Keratinocyte (primary cell): ENCODE measurements at regions not wholly inside any gene's neighbourhood (a gene's known extent, or its start where the extent isn't known, plus 50 kb on each side); places are given as distances from the start of the nearest gene placed in this dataset.

Source experiments
- DNase-seq: peaks from one replicate; pipeline ENCODE4 v3.0.0-alpha.2; 2011; ENCODE audit warnings: low read depth, missing footprints, low spot score
- FAIRE-seq: peaks from 2 replicates; lab custom pipeline; 2011; peaks lifted over from hg19 to GRCh38; lab: Jason Lieb, UNC
- H2AFZ ChIP-seq: 2 replicates; pipeline ENCODE4 v1.6.0; 2012; ENCODE audit warnings: low read length, control low read depth, inconsistent platforms; ENCODE audit not compliant: control insufficient read depth
- H3K27ac ChIP-seq: 2 replicates; pipeline ENCODE4 v1.5.1; 2011; ENCODE audit warnings: low read length; ENCODE audit not compliant: control insufficient read depth, insufficient read depth
- H3K27me3 ChIP-seq: 3 replicates; pipeline ENCODE4 v1.6.0; 2011; ENCODE audit warnings: low read length; ENCODE audit not compliant: control insufficient read depth, insufficient read depth; ENCODE audit errors: extremely low read depth
- H3K36me3 ChIP-seq, 2 experiments: 2 replicates in 1 of 2; 3 replicates in 1 of 2; pipeline ENCODE4 v1.5.1; 2011; ENCODE audit warnings: low read length in 2 of 2, mild to moderate bottlenecking in 1 of 2; ENCODE audit not compliant: control insufficient read depth in 2 of 2, insufficient read depth in 2 of 2; ENCODE audit errors: extremely low read depth in 1 of 2
- H3K4me1 ChIP-seq: 3 replicates; pipeline ENCODE4 v1.5.1; 2011; ENCODE audit warnings: low read length; ENCODE audit not compliant: control insufficient read depth, insufficient read depth; ENCODE audit errors: extremely low read depth
- H3K4me2 ChIP-seq: 3 replicates; pipeline ENCODE4 v1.6.0; 2011; ENCODE audit warnings: low read depth, low read length; ENCODE audit not compliant: control insufficient read depth, insufficient read depth; ENCODE audit errors: extremely low read depth
- H3K4me3 ChIP-seq, 3 experiments: fragments of 200-600 bp in 1 of 3; sonication (generic) in 1 of 3; 2 replicates in 2 of 3; 3 replicates in 1 of 3; pipeline ENCODE4 v1.5.1; 2011 to 2016; ENCODE audit warnings: low read length in 3 of 3, mild to moderate bottlenecking in 3 of 3, control low read depth in 2 of 3, inconsistent platforms in 1 of 3, low read depth in 1 of 3, mixed read lengths in 1 of 3, mixed run types in 1 of 3, moderate library complexity in 1 of 3; ENCODE audit not compliant: control insufficient read depth in 2 of 3, insufficient read depth in 2 of 3; ENCODE audit errors: extremely low read depth in 1 of 3
- H3K79me2 ChIP-seq: 2 replicates; pipeline ENCODE4 v1.6.0; 2012; ENCODE audit warnings: low read length; ENCODE audit not compliant: control insufficient read depth, insufficient read depth
- H3K9ac ChIP-seq: 3 replicates; pipeline ENCODE4 v1.6.0; 2011; ENCODE audit warnings: low read length; ENCODE audit not compliant: control insufficient read depth, insufficient read depth; ENCODE audit errors: extremely low read depth
- H3K9me1 ChIP-seq: 3 replicates; pipeline ENCODE4 v1.6.0; 2011; ENCODE audit warnings: low read length; ENCODE audit not compliant: control insufficient read depth, insufficient read depth; ENCODE audit errors: extremely low read depth
- H3K9me3 ChIP-seq: 2 replicates; pipeline ENCODE4 v1.5.1; 2012; ENCODE audit warnings: low read depth, low read length; ENCODE audit not compliant: control insufficient read depth
- H4K20me1 ChIP-seq: 3 replicates; pipeline ENCODE4 v1.6.0; 2011; ENCODE audit warnings: low read length; ENCODE audit not compliant: control insufficient read depth, insufficient read depth; ENCODE audit errors: extremely low read depth
- EZH2 ChIP-seq: IDR thresholded peaks from one replicate; pipeline ENCODE4 v1.6.1; 2012; ENCODE audit warnings: inconsistent platforms, mild to moderate bottlenecking, low read length, moderate library complexity
- dilution Hi-C: fragments of 300-500 bp; cut with MboI; formaldehyde crosslinking; loops from one replicate; pipeline ENCODE4 v1.7.0; 2020; ENCODE audit warnings: low sequenced_read_pairs; ENCODE audit not compliant: extremely low pct_ligation_motif_present
- TF ChIP-seq, protein P1 (sequence below), 3 experiments: IDR thresholded peaks in 1 of 3; conservative IDR thresholded peaks in 1 of 3; optimal IDR thresholded peaks in 1 of 3; 2 replicates in 2 of 3; 3 replicates in 1 of 3; pipeline versions ENCODE3 to v1.5.1; 2011; ENCODE audit warnings: low read length in 3 of 3, mild to moderate bottlenecking in 3 of 3, moderate library complexity in 2 of 3, control low read depth in 1 of 3, inconsistent platforms in 1 of 3; ENCODE audit not compliant: insufficient read depth in 2 of 3; ENCODE audit errors: extremely low read depth in 1 of 3

DNA sequence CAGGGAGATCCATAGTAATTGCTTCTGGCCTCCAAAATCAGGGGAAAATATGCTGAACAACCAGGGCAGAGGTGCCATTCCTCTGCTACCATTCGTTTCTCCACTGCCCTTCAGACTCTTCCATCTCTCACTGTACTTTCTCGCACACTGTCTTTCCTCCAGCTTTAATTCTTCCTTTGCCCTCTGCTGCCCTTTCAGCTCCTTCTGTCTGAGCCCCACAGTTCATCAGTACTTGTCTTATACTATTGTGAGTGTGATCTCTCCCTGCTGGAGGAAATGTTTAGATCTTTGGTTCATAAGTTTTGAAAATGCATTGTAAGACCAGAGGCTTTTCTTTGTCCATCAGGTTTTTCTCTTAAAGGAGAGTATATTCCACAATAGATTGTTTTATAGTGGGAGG lies 184.9 kb upstream of the DTNA start:
- Histone ChIP-seq H3K4me1 (no peaks in the 10 kb centered on the region), H3K27me3 (no peaks in the 10 kb centered on the region), H3K36me3 (no peaks in the 10 kb centered on the region), H4K20me1 (no peaks in the 10 kb centered on the region), H3K9me1 (no peaks in the 10 kb centered on the region), H3K9me3 (no peaks in the 10 kb centered on the region), H3K4me2 (no peak overlapping the region), H3K79me2 (no peaks in the 10 kb centered on the region), H3K27ac (no peak overlapping the region), H3K4me3 (no peak overlapping the region), H2AFZ (no peak overlapping the region), H3K9ac (no peak overlapping the region)
- FAIRE-seq (no peak), DNase-seq (no peak)
- dilution Hi-C loops, result no loop called here
- no peak for TF ChIP-seq EZH2
- TF ChIP-seq, protein P1, sequence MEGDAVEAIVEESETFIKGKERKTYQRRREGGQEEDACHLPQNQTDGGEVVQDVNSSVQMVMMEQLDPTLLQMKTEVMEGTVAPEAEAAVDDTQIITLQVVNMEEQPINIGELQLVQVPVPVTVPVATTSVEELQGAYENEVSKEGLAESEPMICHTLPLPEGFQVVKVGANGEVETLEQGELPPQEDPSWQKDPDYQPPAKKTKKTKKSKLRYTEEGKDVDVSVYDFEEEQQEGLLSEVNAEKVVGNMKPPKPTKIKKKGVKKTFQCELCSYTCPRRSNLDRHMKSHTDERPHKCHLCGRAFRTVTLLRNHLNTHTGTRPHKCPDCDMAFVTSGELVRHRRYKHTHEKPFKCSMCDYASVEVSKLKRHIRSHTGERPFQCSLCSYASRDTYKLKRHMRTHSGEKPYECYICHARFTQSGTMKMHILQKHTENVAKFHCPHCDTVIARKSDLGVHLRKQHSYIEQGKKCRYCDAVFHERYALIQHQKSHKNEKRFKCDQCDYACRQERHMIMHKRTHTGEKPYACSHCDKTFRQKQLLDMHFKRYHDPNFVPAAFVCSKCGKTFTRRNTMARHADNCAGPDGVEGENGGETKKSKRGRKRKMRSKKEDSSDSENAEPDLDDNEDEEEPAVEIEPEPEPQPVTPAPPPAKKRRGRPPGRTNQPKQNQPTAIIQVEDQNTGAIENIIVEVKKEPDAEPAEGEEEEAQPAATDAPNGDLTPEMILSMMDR (optimal IDR thresholded peaks at IDR 0.05 in 1 of 3, IDR thresholded peaks at IDR 0.05 in 1 of 3, conservative IDR thresholded peaks at IDR 0.05 in 1 of 3; ENCODE audit: extremely low read depth in 1 of 3, insufficient read depth in 2 of 3, low read length in 3 of 3), result no peak

DNA sequence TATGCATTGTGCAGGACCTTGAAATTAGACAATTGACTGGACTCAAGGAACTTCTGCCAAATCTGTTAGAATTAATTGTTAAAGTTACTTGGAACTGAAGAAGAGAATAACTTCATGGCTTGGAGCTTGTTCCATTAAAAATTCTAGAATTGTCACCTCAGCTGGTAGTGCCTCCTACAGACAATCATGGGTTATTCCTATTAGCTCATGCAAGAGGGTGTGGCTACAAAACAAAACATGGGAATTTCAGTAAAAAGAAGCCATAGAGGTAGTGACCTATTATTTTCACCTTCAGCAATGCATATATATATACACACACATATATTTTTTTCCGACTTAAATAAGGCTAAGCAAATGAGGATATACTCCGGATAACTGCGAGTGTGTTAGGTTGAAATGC lies 181.9 kb upstream of the DTNA start:
- Histone ChIP-seq H3K79me2 (no peaks in the 10 kb centered on the region), H3K9me1 (no peaks in the 10 kb centered on the region), H3K4me1 (no peaks in the 10 kb centered on the region), H2AFZ (no peak overlapping the region), H3K27me3 (no peaks in the 10 kb centered on the region), H3K36me3 (no peaks in the 10 kb centered on the region), H3K4me2 (no peak overlapping the region), H3K4me3 (no peak overlapping the region), H3K9me3 (no peaks in the 10 kb centered on the region), H4K20me1 (no peaks in the 10 kb centered on the region), H3K9ac (no peak overlapping the region), H3K27ac (no peak overlapping the region)
- TF ChIP-seq, protein P1 (optimal IDR thresholded peaks at IDR 0.05 in 1 of 3, IDR thresholded peaks at IDR 0.05 in 1 of 3, conservative IDR thresholded peaks at IDR 0.05 in 1 of 3; ENCODE audit: extremely low read depth in 1 of 3, insufficient read depth in 2 of 3, low read length in 3 of 3), result no peak
- TF ChIP-seq EZH2, result no peak
- dilution Hi-C loops, result no loop called here
- FAIRE-seq (no peak), DNase-seq (no peak)
